HCT116 (cell line): ENCODE measurements at regions not wholly inside any gene's neighbourhood (a gene's known extent, or its start where the extent isn't known, plus 50 kb on each side); places are given as distances from the start of the nearest gene placed in this dataset.

Experiments used
- ATAC-seq: fragments of 200-7000 bp; cut with Tn5 transposase; 2 replicates; pipeline ENCODE4 v1.9.1; 2020; ENCODE audit warnings: mild to moderate bottlenecking, moderate library complexity
- BruUV-seq: library from RNA; stranded (reverse); fragments of 400-500 nt; replicated peaks from 2 replicates; lab custom pipeline; 2021; lab: Mats Ljungman, UMichigan
- CTCF ChIA-PET: fragments of 300-600 bp; sonication (Branson Sonifier 250); formaldehyde crosslinking; loops from one replicate; lab custom pipeline; 2021; ENCODE audit warnings: antibody characterized with exemption; lab: Charles Lee
- POLR2A ChIA-PET: fragments of 300-600, 350-600 bp; sonication (Branson Sonifier 250); formaldehyde crosslinking; loops from one replicate; lab custom pipeline; 2021; ENCODE audit warnings: antibody characterized with exemption; lab: Charles Lee
- RAD21 ChIA-PET, 2 experiments: fragments of 300-600 bp; sonication (Branson Sonifier 250); formaldehyde crosslinking; loops; one replicate each; lab custom pipeline; 2023; ENCODE audit warnings: low total read pairs in 2 of 2; ENCODE audit not compliant: uncharacterized antibody in 2 of 2, unreplicated experiment in 2 of 2, low non-redundant PET in 1 of 2; lab: Charles Lee
- DNase-seq: peaks from one replicate; pipeline ENCODE4 v3.0.0-alpha.2; 2010; ENCODE audit warnings: low read depth, low spot score
- H2AFZ ChIP-seq: fragments of 200-600 bp; shearing (Covaris generic), sonication (generic); 2 replicates; pipeline ENCODE4 v1.6.1; 2017; ENCODE audit warnings: low read depth, mixed run types, mixed read lengths, antibody characterized with exemption, low read length; ENCODE audit not compliant: poor library complexity, severe bottlenecking
- H3K27ac ChIP-seq: 2 replicates; pipeline ENCODE4 v1.5.1; 2012; ENCODE audit warnings: low read depth, low read length
- H3K27me3 ChIP-seq: fragments of 200-600 bp; sonication (generic); 2 replicates; pipeline ENCODE4 v1.6.1; 2016; ENCODE audit warnings: mixed run types, low read length, mixed read lengths; ENCODE audit not compliant: insufficient read depth
- H3K36me3 ChIP-seq, 2 experiments: fragments of 200-500 bp in 1 of 2; fragments of 200-600 bp in 1 of 2; sonication (Bioruptor generic) in 1 of 2; sonication (generic) in 1 of 2; 2 replicates each; pipeline versions ENCODE4 v1.5.1 to v1.6.1; 2014 to 2016; ENCODE audit warnings: low read length in 2 of 2, inconsistent platforms in 1 of 2, mixed read lengths in 1 of 2, mixed run types in 1 of 2; ENCODE audit not compliant: insufficient read depth in 2 of 2, control insufficient read depth in 1 of 2
- H3K4me1 ChIP-seq, 2 experiments: fragments of 200-600 bp in 1 of 2; sonication (generic) in 1 of 2; 2 replicates each; pipeline versions ENCODE4 v1.5.1 to v1.6.1; 2012 to 2017; ENCODE audit warnings: low read length in 2 of 2, inconsistent platforms in 1 of 2, mild to moderate bottlenecking in 1 of 2, mixed read lengths in 1 of 2, mixed run types in 1 of 2, moderate library complexity in 1 of 2; ENCODE audit not compliant: insufficient read depth in 2 of 2, control insufficient read depth in 1 of 2
- H3K4me2 ChIP-seq: fragments of 200-600 bp; sonication (generic); 2 replicates; pipeline ENCODE4 v1.6.1; 2017; ENCODE audit warnings: mixed run types, low read length, mixed read lengths
- H3K4me3 ChIP-seq, 2 experiments: fragments of 200-600 bp in 1 of 2; sonication (generic) in 1 of 2; replicated peaks in 1 of 2; 2 replicates each; pipeline ENCODE4 v1.5.1; 2011 to 2016; ENCODE audit warnings: low read length in 2 of 2, control low read depth in 1 of 2, low read depth in 1 of 2, mild to moderate bottlenecking in 1 of 2, mixed read lengths in 1 of 2, mixed run types in 1 of 2
- H3K79me2 ChIP-seq: fragments of 200-600 bp; sonication (generic); 2 replicates; pipeline ENCODE4 v1.6.1; 2017; ENCODE audit warnings: mild to moderate bottlenecking, mixed run types, low read length, moderate library complexity, mixed read lengths; ENCODE audit not compliant: insufficient read depth
- H3K9ac ChIP-seq: fragments of 200-600 bp; sonication (generic); 2 replicates; pipeline ENCODE4 v1.6.1; 2016; ENCODE audit warnings: low read length, mixed read lengths
- H3K9me2 ChIP-seq: fragments of 200-600 bp; sonication (generic), shearing (Covaris generic); 2 replicates; pipeline ENCODE4 v1.6.1; 2017; ENCODE audit warnings: mixed run types, mild to moderate bottlenecking, moderate library complexity; ENCODE audit not compliant: insufficient read depth
- H3K9me3 ChIP-seq, 2 experiments: fragments of 200-500 bp in 1 of 2; fragments of 200-600 bp in 1 of 2; sonication (Bioruptor generic) in 1 of 2; sonication (generic) in 1 of 2; 2 replicates each; pipeline ENCODE4 v1.6.1; 2014 to 2017; ENCODE audit warnings: low read length in 2 of 2, mixed read lengths in 2 of 2, inconsistent platforms in 1 of 2, low read depth in 1 of 2, mild to moderate bottlenecking in 1 of 2, mixed run types in 1 of 2, moderate library complexity in 1 of 2; ENCODE audit not compliant: control insufficient read depth in 1 of 2, insufficient read depth in 1 of 2
- H4K20me1 ChIP-seq: fragments of 200-600 bp; sonication (generic), shearing (Covaris generic); 2 replicates; pipeline ENCODE4 v1.6.1; 2017; ENCODE audit warnings: mixed run types, mild to moderate bottlenecking, moderate library complexity; ENCODE audit not compliant: insufficient read depth
- CBX3 ChIP-seq: IDR thresholded peaks from 2 replicates; pipeline ENCODE4 v1.6.1; 2012; ENCODE audit warnings: low read depth
- ELF1 ChIP-seq: IDR thresholded peaks from 2 replicates; pipeline ENCODE4 v1.6.1; 2012; ENCODE audit warnings: low read depth, borderline replicate concordance
- FOSL1 ChIP-seq: IDR thresholded peaks from 2 replicates; pipeline ENCODE4 v1.6.1; 2012; ENCODE audit warnings: low read depth
- JUND ChIP-seq: IDR thresholded peaks from 2 replicates; pipeline ENCODE4 v1.6.1; 2012
- POLR2AphosphoS5 ChIP-seq: IDR thresholded peaks from 2 replicates; pipeline ENCODE4 v1.6.1; 2011; ENCODE audit warnings: mild to moderate bottlenecking, low read depth, low read length, moderate library complexity
- RAD21 ChIP-seq: IDR thresholded peaks from 2 replicates; pipeline ENCODE4 v1.6.1; 2012; ENCODE audit warnings: low read depth, mild to moderate bottlenecking
- SIN3A ChIP-seq: IDR thresholded peaks from 2 replicates; pipeline ENCODE4 v1.6.1; 2012; ENCODE audit warnings: low read depth
- SP1 ChIP-seq: IDR thresholded peaks from 2 replicates; pipeline ENCODE4 v1.6.1; 2012; ENCODE audit warnings: low read depth
- SRF ChIP-seq: IDR thresholded peaks from 2 replicates; pipeline ENCODE4 v1.6.1; 2012; ENCODE audit warnings: low read depth
- TCF7L2 ChIP-seq: IDR thresholded peaks from 2 replicates; pipeline ENCODE4 v1.7.0; 2011; ENCODE audit warnings: borderline replicate concordance, inconsistent platforms; ENCODE audit not compliant: insufficient read depth, insufficient read length; ENCODE audit errors: extremely low read depth
- YY1 ChIP-seq: IDR thresholded peaks from 2 replicates; pipeline ENCODE4 v1.6.1; 2011; ENCODE audit warnings: low read length, low read depth, moderate library complexity, mild to moderate bottlenecking; ENCODE audit not compliant: insufficient replicate concordance; ENCODE audit errors: extremely low read depth
- ZFX ChIP-seq: fragments of 450-650 bp; IDR thresholded peaks from 2 replicates; pipeline ENCODE4 v1.6.1; 2017
- ZNF274 ChIP-seq: fragments of 200-500 bp; sonication (Bioruptor generic); IDR thresholded peaks from 2 replicates; pipeline ENCODE4 v1.6.1; 2014; ENCODE audit warnings: mild to moderate bottlenecking, low read depth, low read length, inconsistent platforms
- intact Hi-C: fragments of 100-400 bp; cut with micrococcal nuclease; formaldehyde crosslinking; loops from 2 replicates; pipeline ENCODE4 v1.10.0; 2022
- TF ChIP-seq, protein P1 (sequence below): IDR thresholded peaks from 2 replicates; pipeline ENCODE4 v1.6.1; 2012
- TF ChIP-seq, protein P2 (sequence below): IDR thresholded peaks from 2 replicates; pipeline ENCODE4 v1.6.1; 2011; ENCODE audit warnings: mild to moderate bottlenecking, low read length, moderate library complexity; ENCODE audit not compliant: insufficient replicate concordance; ENCODE audit errors: extremely low read depth
- TF ChIP-seq, protein P3 (sequence below): IDR thresholded peaks from 2 replicates; pipeline ENCODE4 v1.6.1; 2012
- TF ChIP-seq, protein P4 (sequence below): IDR thresholded peaks from 2 replicates; pipeline ENCODE4 v1.6.1; 2012; ENCODE audit warnings: low read depth
- TF ChIP-seq, protein P5 (sequence below), 3 experiments: fragments of 200-600 bp in 1 of 3; sonication (generic) in 1 of 3; IDR thresholded peaks in 2 of 3; conservative IDR thresholded peaks in 1 of 3; 2 replicates each; pipeline ENCODE4 v1.5.1; 2012 to 2017; ENCODE audit warnings: low read depth in 2 of 3, low read length in 2 of 3, antibody characterized with exemption in 1 of 3, borderline replicate concordance in 1 of 3, control low read depth in 1 of 3, mild to moderate bottlenecking in 1 of 3, mixed read lengths in 1 of 3, mixed run types in 1 of 3, moderate library complexity in 1 of 3; ENCODE audit not compliant: insufficient read depth in 1 of 3

DNA sequence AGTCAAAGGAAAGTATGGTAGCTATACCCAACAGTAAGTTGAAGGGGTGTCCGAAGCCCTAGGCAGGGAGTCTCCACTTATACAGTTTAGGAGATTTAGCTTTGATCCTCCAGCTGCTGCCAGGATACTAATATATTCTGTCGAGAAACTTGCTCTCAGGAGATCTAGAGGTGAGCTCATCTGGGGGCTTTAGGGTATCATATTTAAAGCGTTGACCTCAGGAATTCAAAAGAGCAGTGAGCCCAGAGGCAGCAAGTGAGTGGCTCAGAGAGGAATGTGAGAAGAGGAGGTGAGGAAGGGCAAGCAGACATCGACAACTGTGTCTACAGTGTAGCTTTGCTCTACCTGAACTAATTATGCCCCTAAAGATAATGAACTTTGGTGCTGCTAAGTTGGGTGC is 245.1 kb upstream of the LRTM1 start:
- Histone ChIP-seq H3K27me3 (no peaks in the 10 kb centered on the region), H3K36me3 (no peaks in the 10 kb centered on the region), H3K4me2 (no peak overlapping the region), H3K4me1 (no peaks in the 10 kb centered on the region), H3K9me2 (no peaks in the 10 kb centered on the region), H3K9me3 (peaks cover 5 to 11% of the 10 kb centered on the region in 2 experiments; a peak in 2 of 4 replicates), H3K9ac (no peak overlapping the region), H2AFZ (no peak overlapping the region), H3K79me2 (no peaks in the 10 kb centered on the region), H4K20me1 (no peaks in the 10 kb centered on the region), H3K27ac (no peak overlapping the region)
- no TSS peak for BruUV-seq
- DNase-seq (no peak), ATAC-seq (no peak)
- POLR2A ChIA-PET = no interaction called here
- RAD21 ChIA-PET = no interaction called here
- TF ChIP-seq JUND (no peak), CBX3 (no peak), SP1 (no peak), SIN3A (no peak), POLR2AphosphoS5 (no peak), YY1 (no peak), ZNF274 (no peak), ELF1 (no peak), TCF7L2 (no peak), FOSL1 (no peak), RAD21 (no peak), SRF (no peak), ZFX (no peak)
- TF ChIP-seq, protein P1, sequence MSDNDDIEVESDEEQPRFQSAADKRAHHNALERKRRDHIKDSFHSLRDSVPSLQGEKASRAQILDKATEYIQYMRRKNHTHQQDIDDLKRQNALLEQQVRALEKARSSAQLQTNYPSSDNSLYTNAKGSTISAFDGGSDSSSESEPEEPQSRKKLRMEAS = no peak
- TF ChIP-seq, protein P2, sequence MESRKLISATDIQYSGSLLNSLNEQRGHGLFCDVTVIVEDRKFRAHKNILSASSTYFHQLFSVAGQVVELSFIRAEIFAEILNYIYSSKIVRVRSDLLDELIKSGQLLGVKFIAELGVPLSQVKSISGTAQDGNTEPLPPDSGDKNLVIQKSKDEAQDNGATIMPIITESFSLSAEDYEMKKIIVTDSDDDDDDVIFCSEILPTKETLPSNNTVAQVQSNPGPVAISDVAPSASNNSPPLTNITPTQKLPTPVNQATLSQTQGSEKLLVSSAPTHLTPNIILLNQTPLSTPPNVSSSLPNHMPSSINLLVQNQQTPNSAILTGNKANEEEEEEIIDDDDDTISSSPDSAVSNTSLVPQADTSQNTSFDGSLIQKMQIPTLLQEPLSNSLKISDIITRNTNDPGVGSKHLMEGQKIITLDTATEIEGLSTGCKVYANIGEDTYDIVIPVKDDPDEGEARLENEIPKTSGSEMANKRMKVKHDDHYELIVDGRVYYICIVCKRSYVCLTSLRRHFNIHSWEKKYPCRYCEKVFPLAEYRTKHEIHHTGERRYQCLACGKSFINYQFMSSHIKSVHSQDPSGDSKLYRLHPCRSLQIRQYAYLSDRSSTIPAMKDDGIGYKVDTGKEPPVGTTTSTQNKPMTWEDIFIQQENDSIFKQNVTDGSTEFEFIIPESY = no peak
- TF ChIP-seq, protein P3, sequence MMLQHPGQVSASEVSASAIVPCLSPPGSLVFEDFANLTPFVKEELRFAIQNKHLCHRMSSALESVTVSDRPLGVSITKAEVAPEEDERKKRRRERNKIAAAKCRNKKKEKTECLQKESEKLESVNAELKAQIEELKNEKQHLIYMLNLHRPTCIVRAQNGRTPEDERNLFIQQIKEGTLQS = no peak
- TF ChIP-seq, protein P4, sequence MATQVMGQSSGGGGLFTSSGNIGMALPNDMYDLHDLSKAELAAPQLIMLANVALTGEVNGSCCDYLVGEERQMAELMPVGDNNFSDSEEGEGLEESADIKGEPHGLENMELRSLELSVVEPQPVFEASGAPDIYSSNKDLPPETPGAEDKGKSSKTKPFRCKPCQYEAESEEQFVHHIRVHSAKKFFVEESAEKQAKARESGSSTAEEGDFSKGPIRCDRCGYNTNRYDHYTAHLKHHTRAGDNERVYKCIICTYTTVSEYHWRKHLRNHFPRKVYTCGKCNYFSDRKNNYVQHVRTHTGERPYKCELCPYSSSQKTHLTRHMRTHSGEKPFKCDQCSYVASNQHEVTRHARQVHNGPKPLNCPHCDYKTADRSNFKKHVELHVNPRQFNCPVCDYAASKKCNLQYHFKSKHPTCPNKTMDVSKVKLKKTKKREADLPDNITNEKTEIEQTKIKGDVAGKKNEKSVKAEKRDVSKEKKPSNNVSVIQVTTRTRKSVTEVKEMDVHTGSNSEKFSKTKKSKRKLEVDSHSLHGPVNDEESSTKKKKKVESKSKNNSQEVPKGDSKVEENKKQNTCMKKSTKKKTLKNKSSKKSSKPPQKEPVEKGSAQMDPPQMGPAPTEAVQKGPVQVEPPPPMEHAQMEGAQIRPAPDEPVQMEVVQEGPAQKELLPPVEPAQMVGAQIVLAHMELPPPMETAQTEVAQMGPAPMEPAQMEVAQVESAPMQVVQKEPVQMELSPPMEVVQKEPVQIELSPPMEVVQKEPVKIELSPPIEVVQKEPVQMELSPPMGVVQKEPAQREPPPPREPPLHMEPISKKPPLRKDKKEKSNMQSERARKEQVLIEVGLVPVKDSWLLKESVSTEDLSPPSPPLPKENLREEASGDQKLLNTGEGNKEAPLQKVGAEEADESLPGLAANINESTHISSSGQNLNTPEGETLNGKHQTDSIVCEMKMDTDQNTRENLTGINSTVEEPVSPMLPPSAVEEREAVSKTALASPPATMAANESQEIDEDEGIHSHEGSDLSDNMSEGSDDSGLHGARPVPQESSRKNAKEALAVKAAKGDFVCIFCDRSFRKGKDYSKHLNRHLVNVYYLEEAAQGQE = no peak
- TF ChIP-seq, protein P5, sequence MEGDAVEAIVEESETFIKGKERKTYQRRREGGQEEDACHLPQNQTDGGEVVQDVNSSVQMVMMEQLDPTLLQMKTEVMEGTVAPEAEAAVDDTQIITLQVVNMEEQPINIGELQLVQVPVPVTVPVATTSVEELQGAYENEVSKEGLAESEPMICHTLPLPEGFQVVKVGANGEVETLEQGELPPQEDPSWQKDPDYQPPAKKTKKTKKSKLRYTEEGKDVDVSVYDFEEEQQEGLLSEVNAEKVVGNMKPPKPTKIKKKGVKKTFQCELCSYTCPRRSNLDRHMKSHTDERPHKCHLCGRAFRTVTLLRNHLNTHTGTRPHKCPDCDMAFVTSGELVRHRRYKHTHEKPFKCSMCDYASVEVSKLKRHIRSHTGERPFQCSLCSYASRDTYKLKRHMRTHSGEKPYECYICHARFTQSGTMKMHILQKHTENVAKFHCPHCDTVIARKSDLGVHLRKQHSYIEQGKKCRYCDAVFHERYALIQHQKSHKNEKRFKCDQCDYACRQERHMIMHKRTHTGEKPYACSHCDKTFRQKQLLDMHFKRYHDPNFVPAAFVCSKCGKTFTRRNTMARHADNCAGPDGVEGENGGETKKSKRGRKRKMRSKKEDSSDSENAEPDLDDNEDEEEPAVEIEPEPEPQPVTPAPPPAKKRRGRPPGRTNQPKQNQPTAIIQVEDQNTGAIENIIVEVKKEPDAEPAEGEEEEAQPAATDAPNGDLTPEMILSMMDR (IDR thresholded peaks at IDR 0.05 in 2 of 3, conservative IDR thresholded peaks at IDR 0.05 in 1 of 3; ENCODE audit: borderline replicate concordance in 1 of 3, insufficient read depth in 1 of 3, low read depth in 2 of 3, low read length in 2 of 3) = no peak
- TF ChIP-seq, all 23 proteins: peak for 0
- H3K4me3 ChIP-seq = no peak overlapping the region
- intact Hi-C loops = no loop called here
- CTCF ChIA-PET = no interaction called here
